HG02870 (cell line): ENCODE measurements at regions not wholly inside any gene's neighbourhood (a gene's known extent, or its start where the extent isn't known, plus 50 kb on each side); places are given as distances from the start of the nearest gene placed in this dataset.

ENCODE experiments used
- ATAC-seq: cut with Tn5 transposase; IDR thresholded peaks from one replicate; pipeline ENCODE4 v1.9.1; 2021; ENCODE audit warnings: mild to moderate bottlenecking, moderate library complexity; ENCODE audit not compliant: unreplicated experiment

GRCh38 chr4:31575504-31575903 lies 855.3 kb downstream of the PCDH7 start:
- no peak for ATAC-seq

- ATAC-seq, result no peak
These were observed 860.7 kb downstream of the PCDH7 start for GRCh38 chr4:31580843-31581242.

GRCh38 chr4:31585503-31585902 lies 865.3 kb downstream of the PCDH7 start:
- no peak for ATAC-seq

GRCh38 chr4:31592293-31592692 lies 872.1 kb downstream of the PCDH7 start:
- ATAC-seq, result no peak

GRCh38 chr4:31595496-31595895 lies 875.3 kb downstream of the PCDH7 start:
- no peak for ATAC-seq

GRCh38 chr4:31598639-31599038 lies 878.5 kb downstream of the PCDH7 start:
- no peak for ATAC-seq

GRCh38 chr4:31601793-31602192 lies 881.6 kb downstream of the PCDH7 start:
- ATAC-seq, result no peak

GRCh38 chr4:31613946-31614623 lies 893.9 kb downstream of the PCDH7 start:
- no peak for ATAC-seq

- ATAC-seq, result no peak
These were observed 897.5 kb downstream of the PCDH7 start for GRCh38 chr4:31617667-31618066.

- no peak for ATAC-seq
These were observed 900.3 kb downstream of the PCDH7 start for GRCh38 chr4:31620476-31620875.

GRCh38 chr4:31645236-31645635 lies 925.1 kb downstream of the PCDH7 start:
- ATAC-seq, result no peak

- no peak for ATAC-seq
These were observed 927.6 kb downstream of the PCDH7 start for GRCh38 chr4:31647786-31648185.

- ATAC-seq, result no peak
These were observed 929.7 kb downstream of the PCDH7 start for GRCh38 chr4:31649878-31650277.

- no peak for ATAC-seq
These were observed 931.4 kb downstream of the PCDH7 start for GRCh38 chr4:31651541-31651940.

- no peak for ATAC-seq
These were observed 935.2 kb downstream of the PCDH7 start for GRCh38 chr4:31655328-31655727.

- ATAC-seq, result no peak
These were observed 937.8 kb downstream of the PCDH7 start for GRCh38 chr4:31657859-31658570.

- ATAC-seq, result no peak
These were observed 940.7 kb downstream of the PCDH7 start for GRCh38 chr4:31660916-31661315.

- ATAC-seq, result no peak
These were observed 942.8 kb downstream of the PCDH7 start for GRCh38 chr4:31662951-31663350.

GRCh38 chr4:31667686-31668085 lies 947.5 kb downstream of the PCDH7 start:
- ATAC-seq, result no peak

- ATAC-seq, result no peak
These were observed 954.3 kb downstream of the PCDH7 start for GRCh38 chr4:31674313-31674947.

GRCh38 chr4:31678356-31678755 lies 958.2 kb downstream of the PCDH7 start:
- ATAC-seq, result no peak

- ATAC-seq, result no peak
These were observed 962.6 kb downstream of the PCDH7 start for GRCh38 chr4:31682796-31683195.
